Glutamatergic neuron (in vitro differentiated cells): ENCODE measurements at regions not wholly inside any gene's neighbourhood (a gene's known extent, or its start where the extent isn't known, plus 50 kb on each side); places are given as distances from the start of the nearest gene placed in this dataset.

ENCODE experiments used
- DNase-seq: peaks from one replicate; pipeline ENCODE4 v3.0.0; 2022
- H3K27ac Mint-ChIP-seq: one replicate; pipeline ENCODE4 v1.8.0; 2020; ENCODE audit warnings: mild to moderate bottlenecking, mixed read lengths, inconsistent platforms; ENCODE audit not compliant: unreplicated experiment
- H3K27me3 Mint-ChIP-seq: one replicate; pipeline ENCODE4 v1.8.0; 2020; ENCODE audit warnings: mild to moderate bottlenecking, moderate library complexity, mixed read lengths, inconsistent platforms; ENCODE audit not compliant: unreplicated experiment
- H3K36me3 Mint-ChIP-seq: one replicate; pipeline ENCODE4 v1.8.0; 2020; ENCODE audit warnings: mild to moderate bottlenecking, mixed read lengths, inconsistent platforms; ENCODE audit not compliant: unreplicated experiment
- H3K4me1 Mint-ChIP-seq: one replicate; pipeline ENCODE4 v1.8.0; 2020; ENCODE audit warnings: mild to moderate bottlenecking, low read depth, mixed read lengths, inconsistent platforms; ENCODE audit not compliant: unreplicated experiment
- H3K4me3 Mint-ChIP-seq: one replicate; pipeline ENCODE4 v1.8.0; 2020; ENCODE audit warnings: mild to moderate bottlenecking, mixed read lengths, inconsistent platforms; ENCODE audit not compliant: unreplicated experiment
- H3K9me3 Mint-ChIP-seq: one replicate; pipeline ENCODE4 v1.8.0; 2020; ENCODE audit warnings: mild to moderate bottlenecking, moderate library complexity, mixed read lengths, inconsistent platforms; ENCODE audit not compliant: unreplicated experiment
- TF ChIP-seq, protein P1 (sequence below): fragments of 200-600 bp; sonication (generic); IDR thresholded peaks from one replicate; pipeline ENCODE4 v1.5.0; 2021; ENCODE audit not compliant: partially characterized antibody, unreplicated experiment

DNA sequence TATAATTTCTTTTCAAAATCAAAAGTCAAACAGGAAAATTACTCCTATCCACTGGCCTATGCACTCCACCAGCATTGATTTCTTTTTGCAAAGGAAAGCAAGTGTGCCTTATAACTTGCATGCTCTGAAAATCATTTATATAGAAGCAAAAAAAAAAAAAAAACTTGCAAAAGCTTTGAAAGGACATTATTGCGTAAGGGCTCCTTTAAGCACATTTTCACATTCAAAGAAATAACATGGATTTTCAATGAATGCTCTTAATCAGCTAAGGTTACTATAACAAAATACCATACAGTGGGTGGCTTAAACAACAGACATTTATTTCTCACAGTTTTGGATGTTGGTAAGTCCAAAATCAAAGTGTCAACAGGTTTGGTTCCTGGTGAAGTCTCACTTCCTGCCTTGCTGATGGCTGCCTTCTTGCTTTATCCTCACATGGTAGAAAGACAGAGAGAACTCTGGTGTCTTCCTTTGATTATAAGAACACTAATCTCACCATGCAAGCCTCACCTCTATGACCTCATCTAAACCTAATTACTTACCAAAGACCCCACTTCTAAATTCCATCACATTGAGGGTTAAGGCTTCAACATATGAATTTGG lies 755.2 kb upstream of the CDH10 start:
- TF ChIP-seq, protein P1, sequence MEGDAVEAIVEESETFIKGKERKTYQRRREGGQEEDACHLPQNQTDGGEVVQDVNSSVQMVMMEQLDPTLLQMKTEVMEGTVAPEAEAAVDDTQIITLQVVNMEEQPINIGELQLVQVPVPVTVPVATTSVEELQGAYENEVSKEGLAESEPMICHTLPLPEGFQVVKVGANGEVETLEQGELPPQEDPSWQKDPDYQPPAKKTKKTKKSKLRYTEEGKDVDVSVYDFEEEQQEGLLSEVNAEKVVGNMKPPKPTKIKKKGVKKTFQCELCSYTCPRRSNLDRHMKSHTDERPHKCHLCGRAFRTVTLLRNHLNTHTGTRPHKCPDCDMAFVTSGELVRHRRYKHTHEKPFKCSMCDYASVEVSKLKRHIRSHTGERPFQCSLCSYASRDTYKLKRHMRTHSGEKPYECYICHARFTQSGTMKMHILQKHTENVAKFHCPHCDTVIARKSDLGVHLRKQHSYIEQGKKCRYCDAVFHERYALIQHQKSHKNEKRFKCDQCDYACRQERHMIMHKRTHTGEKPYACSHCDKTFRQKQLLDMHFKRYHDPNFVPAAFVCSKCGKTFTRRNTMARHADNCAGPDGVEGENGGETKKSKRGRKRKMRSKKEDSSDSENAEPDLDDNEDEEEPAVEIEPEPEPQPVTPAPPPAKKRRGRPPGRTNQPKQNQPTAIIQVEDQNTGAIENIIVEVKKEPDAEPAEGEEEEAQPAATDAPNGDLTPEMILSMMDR: no peak
- Mint-ChIP-seq H3K27ac (no peak overlapping the region), H3K4me1 (no peaks in the 10 kb centered on the region), H3K27me3 (no peaks in the 10 kb centered on the region), H3K36me3 (no peaks in the 10 kb centered on the region), H3K9me3 (peaks cover 3% of the 10 kb centered on the region), H3K4me3 (no peak overlapping the region)
- no peak for DNase-seq

DNA sequence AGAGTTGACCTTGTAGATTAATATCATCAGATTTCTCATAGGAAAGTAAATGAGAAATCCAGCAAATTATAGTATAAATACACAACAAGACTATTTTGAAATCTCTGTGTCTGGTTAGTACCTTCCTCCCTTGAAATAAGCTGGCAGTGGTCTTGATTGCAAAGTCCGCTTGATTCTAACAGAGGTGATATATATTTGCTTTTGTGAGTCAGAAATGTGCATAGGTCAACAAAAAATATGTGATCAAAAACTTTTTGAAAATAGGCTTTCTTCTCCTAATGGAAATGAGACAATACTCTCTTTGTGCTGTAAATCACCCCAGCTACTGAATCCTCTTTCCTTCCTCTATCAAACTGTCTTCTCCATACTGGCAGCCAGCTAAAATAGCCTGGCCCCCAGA lies 749.2 kb upstream of the CDH10 start:
- H3K4me1 Mint-ChIP-seq: no peaks in the 10 kb centered on the region
- H3K36me3 Mint-ChIP-seq: no peaks in the 10 kb centered on the region
- TF ChIP-seq, protein P1: no peak
- H3K4me3 Mint-ChIP-seq: no peak overlapping the region
- H3K27ac Mint-ChIP-seq: no peak overlapping the region
- DNase-seq: no peak
- H3K27me3 Mint-ChIP-seq: no peaks in the 10 kb centered on the region
- no peaks in the 10 kb centered on the region for H3K9me3 Mint-ChIP-seq

DNA sequence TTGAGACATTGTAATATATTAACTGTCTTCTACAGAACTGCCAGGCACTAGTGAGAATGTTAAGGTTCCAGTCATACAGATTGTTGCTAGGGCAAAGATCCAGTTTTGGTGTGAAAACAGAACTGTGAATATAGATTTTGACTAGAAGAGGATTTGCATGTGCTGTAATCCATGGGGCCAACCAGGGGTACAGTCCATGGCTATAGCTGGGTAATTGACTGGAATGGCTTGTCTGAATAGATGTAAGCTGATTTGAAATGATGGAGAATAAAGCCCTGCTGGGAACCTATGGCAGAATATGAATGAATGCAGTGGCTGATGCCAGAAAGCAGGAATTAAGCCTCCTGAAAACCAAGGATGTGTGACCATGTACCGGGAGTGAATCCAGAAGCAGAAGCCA lies 748.5 kb upstream of the CDH10 start:
- TF ChIP-seq, protein P1: no peak
- DNase-seq: no peak
- Mint-ChIP-seq H3K4me1 (no peaks in the 10 kb centered on the region), H3K27me3 (no peaks in the 10 kb centered on the region), H3K9me3 (no peaks in the 10 kb centered on the region), H3K27ac (no peak overlapping the region), H3K36me3 (no peaks in the 10 kb centered on the region), H3K4me3 (no peak overlapping the region)

DNA sequence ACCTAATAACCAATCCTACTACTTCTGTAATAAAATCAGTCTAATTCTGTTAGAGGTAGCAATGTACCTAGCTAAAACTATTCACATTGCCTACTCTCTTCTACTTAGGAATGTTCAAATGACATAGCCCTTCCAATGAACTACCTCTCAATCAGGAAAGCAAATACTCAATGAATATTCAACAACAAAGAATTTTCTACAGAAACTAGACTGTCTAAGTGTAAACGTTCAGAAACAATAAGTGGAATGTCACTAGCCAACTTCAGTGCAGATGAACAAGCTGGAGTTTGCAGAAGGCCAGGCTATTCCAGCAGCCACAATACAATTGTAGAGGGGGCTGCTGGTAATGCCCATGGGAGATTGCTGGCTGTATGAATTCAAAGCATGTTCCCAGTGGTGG lies 743.2 kb upstream of the CDH10 start:
- Mint-ChIP-seq H3K27ac (no peak overlapping the region), H3K36me3 (peaks cover 10% of the 10 kb centered on the region)

DNA sequence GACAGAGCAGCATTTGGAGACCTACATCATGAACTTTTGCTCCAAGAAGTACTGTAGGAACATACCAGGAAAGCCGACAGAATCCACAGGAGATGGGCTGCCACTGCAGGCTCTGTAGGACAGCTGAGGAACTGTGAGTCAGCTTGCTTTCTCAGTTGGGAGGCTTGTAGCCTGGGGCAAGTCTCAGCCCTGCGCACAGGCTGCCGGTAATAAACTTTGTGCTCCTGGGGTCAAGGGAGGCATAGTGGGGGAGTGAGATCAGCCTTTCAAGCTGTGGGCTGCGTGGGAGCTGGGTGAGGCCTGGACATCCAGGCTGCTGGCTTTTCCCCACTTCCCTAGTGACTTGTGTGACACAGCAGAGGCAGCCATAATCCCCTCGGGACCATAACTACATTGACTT lies 718.0 kb upstream of the CDH10 start:
- TF ChIP-seq, protein P1: no peak
- H3K27me3 Mint-ChIP-seq: no peaks in the 10 kb centered on the region
- H3K36me3 Mint-ChIP-seq: peaks cover 7% of the 10 kb centered on the region
- H3K27ac Mint-ChIP-seq: no peak overlapping the region
- H3K4me1 Mint-ChIP-seq: no peaks in the 10 kb centered on the region
- no peak for DNase-seq
- H3K9me3 Mint-ChIP-seq: peaks cover 2% of the 10 kb centered on the region
- no peak overlapping the region for H3K4me3 Mint-ChIP-seq

More for the DNA sequence above, 743.2 kb upstream of the CDH10 start:
- H3K27me3 Mint-ChIP-seq: no peaks in the 10 kb centered on the region
- TF ChIP-seq, protein P1: no peak
- H3K4me3 Mint-ChIP-seq: no peak overlapping the region
- DNase-seq: no peak
- no peaks in the 10 kb centered on the region for H3K4me1 Mint-ChIP-seq
- peaks cover 2% of the 10 kb centered on the region for H3K9me3 Mint-ChIP-seq
